ENCODE measurements at regions not wholly inside any gene's neighbourhood (a gene's known extent, or its start where the extent isn't known, plus 50 kb on each side); places are given as distances from the start of the nearest gene placed in this dataset.

- Histone ChIP-seq H3K4me3 (no peak overlapping the region), H3K36me3 (no peaks in the 10 kb centered on the region), H3K27me3 (no peaks in the 10 kb centered on the region), H3K27ac (no peak overlapping the region), H3K4me1 (no peaks in the 10 kb centered on the region), H3K9me3 (no peaks in the 10 kb centered on the region)
- DNase-seq (ENCODE audit: low spot score in 2 of 2): no peak
- TF ChIP-seq CTCF (IDR thresholded peaks at IDR 0.05): no peak
- no peak for TF ChIP-seq POLR2A (IDR thresholded peaks at IDR 0.05)
- TF ChIP-seq POLR2AphosphoS5 (IDR thresholded peaks at IDR 0.05): no peak
- intact Hi-C loops (cut with DNase I; ENCODE audit: low total_unique reads): no loop called here
These were observed 348.7 kb downstream of the ZIC1 start for GRCh38 chr3:147757866-147758265.

GRCh38 chr3:147758771-147759170, 349.6 kb downstream of the ZIC1 start:
- Histone ChIP-seq H3K9me3 (no peaks in the 10 kb centered on the region), H3K27me3 (no peaks in the 10 kb centered on the region), H3K27ac (no peak overlapping the region), H3K4me1 (no peaks in the 10 kb centered on the region), H3K36me3 (no peaks in the 10 kb centered on the region), H3K4me3 (no peak overlapping the region)
- DNase-seq (ENCODE audit: low spot score in 2 of 2): no peak
- no peak for TF ChIP-seq CTCF (IDR thresholded peaks at IDR 0.05)
- TF ChIP-seq POLR2AphosphoS5 (IDR thresholded peaks at IDR 0.05): no peak
- no peak for TF ChIP-seq POLR2A (IDR thresholded peaks at IDR 0.05)
- intact Hi-C loops (cut with DNase I; ENCODE audit: low total_unique reads): no loop called here

GRCh38 chr3:147760085-147760484, 350.9 kb downstream of the ZIC1 start:
- TF ChIP-seq POLR2A (IDR thresholded peaks at IDR 0.05): no peak
- no peak for TF ChIP-seq CTCF (IDR thresholded peaks at IDR 0.05)
- TF ChIP-seq POLR2AphosphoS5 (IDR thresholded peaks at IDR 0.05): no peak
- no peaks in the 10 kb centered on the region for H3K4me1 ChIP-seq
- H3K36me3 ChIP-seq: no peaks in the 10 kb centered on the region
- no peak for DNase-seq (ENCODE audit: low spot score in 2 of 2)
- no peak overlapping the region for H3K27ac ChIP-seq
- H3K27me3 ChIP-seq: no peaks in the 10 kb centered on the region
- H3K4me3 ChIP-seq: no peak overlapping the region
- intact Hi-C loops (cut with DNase I; ENCODE audit: low total_unique reads): no loop called here
- no peaks in the 10 kb centered on the region for H3K9me3 ChIP-seq

GRCh38 chr3:147760941-147761340, 351.8 kb downstream of the ZIC1 start:
- Histone ChIP-seq H3K27ac (no peak overlapping the region), H3K4me3 (no peak overlapping the region), H3K27me3 (no peaks in the 10 kb centered on the region), H3K36me3 (no peaks in the 10 kb centered on the region), H3K4me1 (no peaks in the 10 kb centered on the region), H3K9me3 (no peaks in the 10 kb centered on the region)
- no peak for DNase-seq (ENCODE audit: low spot score in 2 of 2)
- intact Hi-C loops (cut with DNase I; ENCODE audit: low total_unique reads): no loop called here
- no peak for TF ChIP-seq POLR2AphosphoS5 (IDR thresholded peaks at IDR 0.05)
- TF ChIP-seq POLR2A (IDR thresholded peaks at IDR 0.05): no peak
- TF ChIP-seq CTCF (IDR thresholded peaks at IDR 0.05): no peak

GRCh38 chr3:147773116-147773630, 364.0 kb downstream of the ZIC1 start:
- Histone ChIP-seq H3K9me3 (no peaks in the 10 kb centered on the region), H3K27ac (no peak overlapping the region), H3K27me3 (no peaks in the 10 kb centered on the region), H3K36me3 (no peaks in the 10 kb centered on the region), H3K4me3 (no peak overlapping the region), H3K4me1 (no peaks in the 10 kb centered on the region)
- DNase-seq (ENCODE audit: low spot score in 2 of 2): no peak
- intact Hi-C loops (cut with DNase I; ENCODE audit: low total_unique reads): no loop called here
- TF ChIP-seq CTCF (IDR thresholded peaks at IDR 0.05): no peak
- no peak for TF ChIP-seq POLR2A (IDR thresholded peaks at IDR 0.05)

Measured in breast epithelium (tissue), 4 donors.